GM12873 (cell line): ENCODE measurements at regions not wholly inside any gene's neighbourhood (a gene's known extent, or its start where the extent isn't known, plus 50 kb on each side); places are given as distances from the start of the nearest gene placed in this dataset.

ENCODE experiments used
- CTCF ChIP-seq: IDR thresholded peaks from 2 replicates; pipeline ENCODE4 v1.5.1; 2012; ENCODE audit warnings: low read depth, mild to moderate bottlenecking, moderate library complexity, low read length, control low read depth; ENCODE audit not compliant: insufficient read depth; ENCODE audit errors: missing control alignments

DNA sequence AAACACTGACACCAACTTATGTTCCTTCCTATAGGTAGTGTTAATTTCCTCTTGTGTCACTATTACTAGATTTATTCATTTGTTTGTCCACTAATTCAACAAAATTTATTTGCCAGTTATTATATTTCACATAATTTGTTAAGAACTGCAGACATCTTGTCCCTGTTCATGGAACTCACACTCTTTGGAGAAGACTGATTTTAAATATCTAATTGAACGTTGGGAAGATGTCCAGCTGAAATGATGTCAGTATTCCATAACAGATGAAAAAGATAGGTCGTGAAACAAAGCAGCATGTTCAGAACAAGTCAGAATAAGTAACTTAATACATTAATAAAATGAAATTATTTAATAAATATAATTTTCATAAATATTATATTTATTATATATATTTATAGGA, 873.1 kb upstream of the PHF14 start:
- TF ChIP-seq CTCF = no peak

GRCh38 chr7:10101351-10101750, 872.3 kb upstream of the PHF14 start:
- TF ChIP-seq CTCF = no peak

- TF ChIP-seq CTCF = no peak
Measured at GRCh38 chr7:10104292-10104691, 869.4 kb upstream of the PHF14 start.

- TF ChIP-seq CTCF = no peak
Measured at GRCh38 chr7:10106609-10107008, 867.1 kb upstream of the PHF14 start.

GRCh38 chr7:10116511-10116910, 857.2 kb upstream of the PHF14 start:
- no peak for TF ChIP-seq CTCF

GRCh38 chr7:10117815-10118214, 855.9 kb upstream of the PHF14 start:
- no peak for TF ChIP-seq CTCF

DNA sequence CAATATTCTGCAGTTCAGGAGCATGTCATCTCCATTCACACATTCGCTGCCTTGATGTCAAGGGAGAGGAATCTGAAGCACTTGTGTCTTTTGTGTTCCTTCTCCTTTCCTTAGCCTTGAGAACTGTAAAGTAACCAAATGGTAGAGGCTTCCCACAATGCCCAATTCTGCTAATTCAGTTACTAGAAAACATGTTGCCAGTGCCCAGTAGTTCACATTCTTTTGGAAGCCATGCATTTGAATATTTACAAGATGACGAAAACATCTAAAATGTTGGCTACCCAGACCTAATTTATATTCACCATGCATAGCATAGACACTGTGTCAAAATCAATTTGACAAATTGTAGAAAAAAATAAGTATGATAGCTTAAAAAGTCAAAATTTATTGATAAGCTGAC, 852.7 kb upstream of the PHF14 start:
- TF ChIP-seq CTCF = no peak
